Choroid plexus epithelial cell (primary cell): ENCODE measurements at regions not wholly inside any gene's neighbourhood (a gene's known extent, or its start where the extent isn't known, plus 50 kb on each side); places are given as distances from the start of the nearest gene placed in this dataset.

Source experiments
- DNase-seq: peaks from one replicate; pipeline ENCODE4 v3.0.0-alpha.2; 2010; ENCODE audit warnings: low read depth
- H3K4me3 ChIP-seq: 2 replicates; pipeline ENCODE4 v1.5.1; 2011; ENCODE audit warnings: low read depth, mild to moderate bottlenecking, control low read depth, low read length, moderate library complexity
- TF ChIP-seq, protein P1 (sequence below): conservative IDR thresholded peaks from 2 replicates; pipeline ENCODE4 v1.5.1; 2011; ENCODE audit warnings: low read depth, mild to moderate bottlenecking, control low read depth, inconsistent platforms, low read length, moderate library complexity

DNA sequence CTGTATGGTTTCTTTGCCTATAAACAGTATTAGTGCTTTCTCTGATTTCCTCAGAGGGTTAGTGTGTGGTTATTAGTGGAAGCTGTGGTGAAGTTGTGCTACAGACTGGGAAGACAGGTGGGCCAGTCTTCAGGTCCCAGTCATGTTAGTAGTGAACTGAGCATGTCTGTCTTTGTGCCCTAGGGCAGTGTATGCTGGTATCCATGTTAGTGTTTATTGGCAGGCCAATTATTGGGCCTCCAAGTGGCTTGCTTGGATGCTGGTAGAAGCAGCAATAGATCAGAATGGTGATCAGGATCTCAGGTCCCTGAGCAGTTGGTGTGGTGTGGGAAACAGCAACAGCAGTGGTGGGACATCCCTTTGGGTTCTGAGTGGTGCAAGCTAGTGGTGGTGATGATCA lies 137.6 kb downstream of the OTOR start:
- no peak for DNase-seq
- TF ChIP-seq, protein P1, sequence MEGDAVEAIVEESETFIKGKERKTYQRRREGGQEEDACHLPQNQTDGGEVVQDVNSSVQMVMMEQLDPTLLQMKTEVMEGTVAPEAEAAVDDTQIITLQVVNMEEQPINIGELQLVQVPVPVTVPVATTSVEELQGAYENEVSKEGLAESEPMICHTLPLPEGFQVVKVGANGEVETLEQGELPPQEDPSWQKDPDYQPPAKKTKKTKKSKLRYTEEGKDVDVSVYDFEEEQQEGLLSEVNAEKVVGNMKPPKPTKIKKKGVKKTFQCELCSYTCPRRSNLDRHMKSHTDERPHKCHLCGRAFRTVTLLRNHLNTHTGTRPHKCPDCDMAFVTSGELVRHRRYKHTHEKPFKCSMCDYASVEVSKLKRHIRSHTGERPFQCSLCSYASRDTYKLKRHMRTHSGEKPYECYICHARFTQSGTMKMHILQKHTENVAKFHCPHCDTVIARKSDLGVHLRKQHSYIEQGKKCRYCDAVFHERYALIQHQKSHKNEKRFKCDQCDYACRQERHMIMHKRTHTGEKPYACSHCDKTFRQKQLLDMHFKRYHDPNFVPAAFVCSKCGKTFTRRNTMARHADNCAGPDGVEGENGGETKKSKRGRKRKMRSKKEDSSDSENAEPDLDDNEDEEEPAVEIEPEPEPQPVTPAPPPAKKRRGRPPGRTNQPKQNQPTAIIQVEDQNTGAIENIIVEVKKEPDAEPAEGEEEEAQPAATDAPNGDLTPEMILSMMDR = no peak
- H3K4me3 ChIP-seq = no peak overlapping the region

DNA sequence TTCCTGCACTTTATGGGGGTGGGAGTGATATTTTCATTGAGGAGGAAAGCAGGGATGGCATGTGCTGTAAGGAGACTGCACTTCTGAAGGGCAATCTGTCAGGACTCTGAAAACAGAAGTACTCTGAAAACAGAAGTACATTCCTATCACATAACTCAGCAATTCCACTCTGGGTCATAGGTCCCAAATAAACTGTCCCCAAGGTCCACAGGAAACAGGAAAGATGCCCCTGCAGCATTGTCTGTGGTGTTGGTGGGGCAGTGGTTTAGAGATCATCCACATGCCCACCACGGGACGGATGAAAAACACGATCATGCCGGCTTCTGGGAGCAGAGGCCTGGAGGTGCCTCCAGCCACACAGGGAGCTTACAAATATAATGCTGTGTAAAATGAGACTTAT lies 150.3 kb downstream of the OTOR start:
- peak; percentile 35 for DNase-seq

DNA sequence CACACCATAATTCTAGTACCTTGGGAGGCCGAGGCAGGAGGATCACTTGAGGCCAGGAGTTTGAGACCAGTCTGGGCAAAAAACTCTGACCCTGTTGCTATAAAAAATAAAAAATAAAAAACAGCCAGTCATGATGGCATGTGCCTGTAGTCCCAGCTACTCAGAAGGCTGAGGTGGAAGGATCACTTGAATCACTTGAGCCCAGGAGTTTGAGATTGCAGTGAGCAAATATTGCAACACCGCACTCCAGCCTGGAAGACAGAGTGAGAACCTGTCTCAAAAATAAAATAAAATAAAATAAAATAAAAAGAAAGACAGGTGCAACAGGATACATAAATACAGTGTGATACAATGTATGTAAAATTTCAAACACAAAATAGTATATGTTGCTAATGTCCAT lies 154.5 kb downstream of the OTOR start:
- no peak for DNase-seq
- H3K4me3 ChIP-seq = no peak overlapping the region
- TF ChIP-seq, protein P1 = no peak

More for the DNA sequence above, 150.3 kb downstream of the OTOR start:
- TF ChIP-seq, protein P1 = no peak
- no peak overlapping the region for H3K4me3 ChIP-seq

DNA sequence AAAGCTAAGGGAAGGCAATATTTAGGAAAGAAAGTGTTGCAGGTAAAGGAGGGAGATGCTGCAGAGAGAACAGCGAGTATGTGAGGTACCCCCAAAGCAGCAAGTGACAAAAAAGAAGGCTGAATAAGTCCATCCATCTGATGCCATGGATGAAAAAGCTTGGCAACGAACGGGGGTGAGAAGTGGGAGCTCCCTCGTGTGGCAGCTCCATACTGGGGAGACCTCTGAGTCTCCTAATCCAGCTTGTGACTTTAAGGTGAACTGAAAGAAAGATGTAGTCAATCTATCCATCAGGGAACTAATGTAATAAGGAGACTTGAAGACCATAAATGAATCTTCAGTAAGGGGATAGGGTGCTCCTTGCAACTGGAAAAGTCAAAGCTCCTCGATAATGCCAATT lies 156.6 kb downstream of the OTOR start:
- TF ChIP-seq, protein P1 = no peak
- no peak overlapping the region for H3K4me3 ChIP-seq
- DNase-seq = no peak

DNA sequence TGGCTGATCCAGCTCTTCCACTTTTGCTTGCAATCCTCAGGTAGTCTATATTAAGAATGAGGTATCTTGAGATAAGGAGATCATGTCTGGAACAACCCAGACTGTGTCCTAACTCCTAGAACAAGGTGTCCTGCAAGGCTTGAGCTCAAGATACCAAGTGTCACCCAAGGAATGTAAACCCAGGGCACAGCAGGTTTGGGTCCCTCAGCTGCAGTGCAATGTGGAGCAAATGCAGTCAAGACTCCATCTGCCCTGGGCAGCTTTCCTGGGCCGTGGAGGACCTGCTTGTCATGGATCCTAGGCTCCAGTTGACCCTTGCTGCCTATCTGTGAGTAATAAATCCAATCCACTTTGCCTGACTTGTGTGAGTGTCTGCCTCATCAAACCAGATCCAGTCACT lies 166.1 kb downstream of the OTOR start:
- TF ChIP-seq, protein P1 = no peak
- DNase-seq = no peak

DNA sequence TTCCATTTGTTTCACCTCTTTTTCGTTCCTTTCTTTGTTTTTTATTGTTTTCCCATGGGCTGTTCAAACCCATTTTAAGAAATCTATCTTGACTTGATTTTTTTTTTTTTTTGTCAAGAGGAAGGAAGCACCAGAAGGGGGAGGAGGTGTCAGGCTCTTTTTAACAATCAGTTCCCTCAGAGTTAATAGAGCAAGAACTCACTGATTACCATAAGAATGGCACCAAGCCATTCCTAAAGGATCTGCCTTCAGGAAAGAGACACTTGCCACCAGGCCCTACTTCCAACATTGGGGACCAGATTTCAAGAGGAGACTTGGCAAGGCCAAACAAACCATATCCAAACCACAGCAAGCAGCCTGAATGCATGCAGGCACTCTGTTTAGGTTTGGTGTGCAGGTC lies 168.0 kb downstream of the OTOR start:
- no peak for DNase-seq
- TF ChIP-seq, protein P1 = no peak
- no peak overlapping the region for H3K4me3 ChIP-seq

More for the DNA sequence above, 166.1 kb downstream of the OTOR start:
- H3K4me3 ChIP-seq = no peak overlapping the region

DNA sequence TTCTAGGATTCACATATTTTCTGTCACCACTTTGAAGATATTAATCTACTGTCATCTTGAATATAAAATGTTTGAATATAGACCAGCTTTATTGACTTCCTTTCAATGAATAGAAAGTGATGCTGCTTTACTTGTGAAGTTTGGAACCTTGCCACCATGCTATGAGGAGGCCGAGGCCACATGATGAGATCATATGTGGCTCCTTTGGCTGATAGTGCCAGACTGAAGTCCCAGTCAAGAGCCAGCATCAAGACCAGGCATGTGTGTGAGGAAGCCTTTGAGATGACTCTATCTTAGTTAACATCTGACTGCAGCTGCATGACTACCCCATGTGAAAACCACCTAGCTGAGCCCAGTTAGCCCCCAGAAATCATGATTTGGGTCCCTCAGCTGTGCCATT lies 169.5 kb downstream of the OTOR start:
- TF ChIP-seq, protein P1 = no peak
- DNase-seq = no peak
- no peak overlapping the region for H3K4me3 ChIP-seq
